ENCODE measurements at regions not wholly inside any gene's neighbourhood (a gene's known extent, or its start where the extent isn't known, plus 50 kb on each side); places are given as distances from the start of the nearest gene placed in this dataset.

GRCh38 chr12:92601680-92602079, 101.1 kb upstream of the PLEKHG7 start (continued):
- TF ChIP-seq HES2 (IDR thresholded peaks at IDR 0.05) (no peak), TP53 (CRISPR knock-in tag; IDR thresholded peaks at IDR 0.05) (no peak), ZC3H11A (IDR thresholded peaks at IDR 0.05) (no peak), HOXB5 (CRISPR knock-in tag; IDR thresholded peaks at IDR 0.05) (no peak), ELK1 (IDR thresholded peaks at IDR 0.05; ENCODE audit: low read depth, low read length) (no peak), MAX (IDR thresholded peaks at IDR 0.05) (no peak), HOXB13 (CRISPR knock-in tag; IDR thresholded peaks at IDR 0.05; ENCODE audit: low read depth) (no peak)

GRCh38 chr12:92601176-92601575, 101.6 kb upstream of the PLEKHG7 start:
- TF ChIP-seq EHMT2 (IDR thresholded peaks at IDR 0.05; ENCODE audit: low read depth) (no peak), PHF8 (IDR thresholded peaks at IDR 0.05; ENCODE audit: borderline replicate concordance, low read depth) (no peak), RCOR1 (IDR thresholded peaks at IDR 0.05; ENCODE audit: low read depth, low read length) (no peak), RARB (CRISPR knock-in tag; IDR thresholded peaks at IDR 0.05) (no peak), MAFK (IDR thresholded peaks at IDR 0.05; ENCODE audit: partially characterized antibody) (no peak), BHLHE40 (IDR thresholded peaks at IDR 0.05; ENCODE audit: low read depth, low read length) (no peak), CHD2 (IDR thresholded peaks at IDR 0.05; ENCODE audit: low read length, partially characterized antibody) (no peak), JUNB (IDR thresholded peaks at IDR 0.05) (no peak), CBX2 (IDR thresholded peaks at IDR 0.05; ENCODE audit: borderline replicate concordance, low read depth) (no peak), ELK1 (IDR thresholded peaks at IDR 0.05; ENCODE audit: low read depth, low read length) (no peak), ZNF302 (CRISPR knock-in tag; IDR thresholded peaks at IDR 0.05) (no peak), ZSCAN20 (CRISPR knock-in tag; IDR thresholded peaks at IDR 0.05) (no peak), PBX3 (IDR thresholded peaks at IDR 0.05) (no peak), POLR2A (IDR thresholded peaks at IDR 0.05; ENCODE audit: low read length) (no peak), HEYL (CRISPR knock-in tag; IDR thresholded peaks at IDR 0.05) (no peak), RFX5 (IDR thresholded peaks at IDR 0.05) (no peak), KDM5A (IDR thresholded peaks at IDR 0.05) (no peak), REST (IDR thresholded peaks at IDR 0.05) (no peak), CBX8 (IDR thresholded peaks at IDR 0.05) (no peak), CEBPB (IDR thresholded peaks at IDR 0.05) (no peak)
- Histone ChIP-seq H3K9me3 (peaks cover 61% of the 10 kb centered on the region), H3K27ac (peak overlapping the region; percentile 90 to 98), H3K4me3 (no peak overlapping the region), H3K4me1 (peaks cover 46% of the 10 kb centered on the region), H3K4me2 (no peak overlapping the region)
- FAIRE-seq: no peak
- ATAC-seq: no peak
- CTCF ChIA-PET: no interaction called here
- DNase-seq (ENCODE audit: low read depth in 1 of 2, low spot score in 1 of 2): no peak
- POLR2A ChIA-PET: no interaction called here

Data from A549 (cell line).